Activated CD8-positive, alpha-beta T cell treated with anti-CD3 and anti-CD28 coated beads for 36 hours (primary cell): ENCODE measurements at regions not wholly inside any gene's neighbourhood (a gene's known extent, or its start where the extent isn't known, plus 50 kb on each side); places are given as distances from the start of the nearest gene placed in this dataset.

Experiments used
- ATAC-seq: fragments of 200-7000 bp; cut with Tn5 transposase; one replicate; pipeline ENCODE4 v1.10.0; 2021; ENCODE audit warnings: mild to moderate bottlenecking, moderate library complexity
- CTCF ChIA-PET: fragments of 350-600 bp; sonication (Branson Sonifier 250); formaldehyde crosslinking; loops from one replicate; lab custom pipeline; 2021; ENCODE audit warnings: antibody characterized with exemption; lab: Charles Lee
- POLR2A ChIA-PET: fragments of 350-600 bp; sonication (Branson Sonifier 250); formaldehyde crosslinking; loops from one replicate; lab custom pipeline; 2021; ENCODE audit warnings: antibody characterized with exemption; lab: Charles Lee
- DNase-seq: peaks from one replicate; pipeline ENCODE4 v3.0.0-alpha.2; 2020
- H3K27ac Mint-ChIP-seq: one replicate; pipeline ENCODE4 v1.8.0; 2021; ENCODE audit warnings: mild to moderate bottlenecking, mixed read lengths
- H3K27me3 Mint-ChIP-seq: one replicate; pipeline ENCODE4 v1.8.0; 2021; ENCODE audit warnings: mixed read lengths
- H3K36me3 Mint-ChIP-seq: one replicate; pipeline ENCODE4 v1.8.0; 2021; ENCODE audit warnings: low read depth, mixed read lengths
- H3K4me1 Mint-ChIP-seq: one replicate; pipeline ENCODE4 v1.8.0; 2021; ENCODE audit warnings: low read depth, mixed read lengths
- H3K4me3 Mint-ChIP-seq: one replicate; pipeline ENCODE4 v1.8.0; 2021; ENCODE audit warnings: mild to moderate bottlenecking, moderate library complexity, mixed read lengths
- H3K9me3 Mint-ChIP-seq: one replicate; pipeline ENCODE4 v1.8.0; 2021; ENCODE audit warnings: mixed read lengths
- CTCF ChIP-seq: fragments of 200-600 bp; IDR thresholded peaks from one replicate; pipeline ENCODE4 v1.8.0; 2022; ENCODE audit warnings: antibody characterized with exemption, mild to moderate bottlenecking
- intact Hi-C: fragments of 100-400 bp; cut with micrococcal nuclease; formaldehyde crosslinking; loops from one replicate; pipeline ENCODE4 v1.10.0; 2022

- no peaks in the 10 kb centered on the region for H3K27me3 Mint-ChIP-seq
- DNase-seq: no peak
- H3K9me3 Mint-ChIP-seq: no peaks in the 10 kb centered on the region
- no peaks in the 10 kb centered on the region for H3K4me1 Mint-ChIP-seq
- ChIA-PET CTCF (no interaction called here), POLR2A (no interaction called here)
- H3K4me3 Mint-ChIP-seq: no peak overlapping the region
- no peak for ATAC-seq
- no peak for TF ChIP-seq CTCF
- no peak overlapping the region for H3K27ac Mint-ChIP-seq
- intact Hi-C loops: no loop called here
- H3K36me3 Mint-ChIP-seq: no peaks in the 10 kb centered on the region
Observed at GRCh38 chr4:159425737-159426305, 322.9 kb downstream of the RAPGEF2 start.

GRCh38 chr4:159428293-159428692 is 325.4 kb downstream of the RAPGEF2 start:
- no peak for TF ChIP-seq CTCF

GRCh38 chr4:159428975-159429692 is 326.3 kb downstream of the RAPGEF2 start:
- H3K27ac Mint-ChIP-seq: no peak overlapping the region
- POLR2A ChIA-PET: interaction anchor here (0.6 kb wide), 1 partner anchor 12 kb away, joined by 3 read pairs; no protein-coding TSS in a partner anchor
- no peak overlapping the region for H3K4me3 Mint-ChIP-seq

More at GRCh38 chr4:159428293-159428692, 325.4 kb downstream of the RAPGEF2 start:
- Mint-ChIP-seq H3K4me3 (no peak overlapping the region), H3K4me1 (no peaks in the 10 kb centered on the region), H3K27me3 (no peaks in the 10 kb centered on the region), H3K36me3 (no peaks in the 10 kb centered on the region), H3K27ac (no peak overlapping the region), H3K9me3 (no peaks in the 10 kb centered on the region)
- ChIA-PET POLR2A (no interaction called here), CTCF (no interaction called here)
- ATAC-seq (no peak), DNase-seq (no peak)
- intact Hi-C loops: no loop called here

GRCh38 chr4:159429693-159430035 is 326.8 kb downstream of the RAPGEF2 start:
- no peak for ATAC-seq
- DNase-seq: no peak
- TF ChIP-seq CTCF: no peak
- Mint-ChIP-seq H3K27me3 (no peaks in the 10 kb centered on the region), H3K27ac (no peak overlapping the region), H3K9me3 (no peaks in the 10 kb centered on the region), H3K4me1 (no peaks in the 10 kb centered on the region), H3K36me3 (no peaks in the 10 kb centered on the region), H3K4me3 (no peak overlapping the region)
- intact Hi-C loops: no loop called here
- ChIA-PET POLR2A (no interaction called here), CTCF (interaction anchor here (1.0 to 1.2 kb wide), 2 partner anchors 19 to 35 kb away, joined by 3 read pairs; no protein-coding TSS in a partner anchor)

More at GRCh38 chr4:159428975-159429692, 326.3 kb downstream of the RAPGEF2 start:
- intact Hi-C loops: no loop called here
- DNase-seq (no peak), ATAC-seq (no peak)
- no peaks in the 10 kb centered on the region for H3K9me3 Mint-ChIP-seq
- no peak for TF ChIP-seq CTCF
- no peaks in the 10 kb centered on the region for H3K36me3 Mint-ChIP-seq
- no peaks in the 10 kb centered on the region for H3K4me1 Mint-ChIP-seq
- no peaks in the 10 kb centered on the region for H3K27me3 Mint-ChIP-seq
- CTCF ChIA-PET: interaction anchor here (1.0 kb wide), 1 partner anchor 19 kb away, joined by 3 read pairs; no protein-coding TSS in a partner anchor

GRCh38 chr4:159430896-159431295 is 328.0 kb downstream of the RAPGEF2 start:
- CTCF ChIA-PET: interaction anchor here (0.7 to 1.2 kb wide), 2 partner anchors 36 to 427 kb away, joined by 3 read pairs; no protein-coding TSS in a partner anchor
- DNase-seq: no peak
- Mint-ChIP-seq H3K4me1 (peaks cover 5% of the 10 kb centered on the region), H3K4me3 (no peak overlapping the region), H3K27ac (no peak overlapping the region), H3K27me3 (peaks cover 2% of the 10 kb centered on the region), H3K36me3 (no peaks in the 10 kb centered on the region), H3K9me3 (no peaks in the 10 kb centered on the region)
- ATAC-seq: no peak
- TF ChIP-seq CTCF: no peak
- POLR2A ChIA-PET: no interaction called here
- intact Hi-C loops: no loop called here
